Gastrocnemius medialis (tissue), 4 donors: ENCODE measurements at regions not wholly inside any gene's neighbourhood (a gene's known extent, or its start where the extent isn't known, plus 50 kb on each side); places are given as distances from the start of the nearest gene placed in this dataset.

Experiments used
- ATAC-seq, 2 donors: fragments of 150-250 bp; one replicate each; pipeline ENCODE4 v1.9.1; 2016
- DNase-seq, 2 donors: peaks; one replicate each; pipeline ENCODE4 v3.0.0-alpha.2; 2019
- H3K27ac ChIP-seq, 4 donors: fragments of 200-600 bp; sonication (generic); 1 replicate in 1 of 4; 2 replicates in 3 of 4; pipeline ENCODE4 v1.5.1; 2016 to 2018; ENCODE audit warnings: mild to moderate bottlenecking in 2 of 4, moderate library complexity in 1 of 4
- H3K27me3 ChIP-seq, 3 donors: fragments of 200-600 bp; sonication (generic) in 2 of 3; 1 replicate in 1 of 3; 2 replicates in 2 of 3; pipeline versions ENCODE4 v1.5.1 to v1.6.0; 2016 to 2019; ENCODE audit warnings: mild to moderate bottlenecking in 1 of 3, moderate library complexity in 1 of 3
- H3K36me3 ChIP-seq, 2 donors: fragments of 200-600 bp; sonication (generic) in 1 of 2; one replicate each; pipeline ENCODE4 v1.5.1; 2017 to 2018
- H3K4me1 ChIP-seq, 2 donors: fragments of 200-600 bp; sonication (generic) in 1 of 2; one replicate each; pipeline ENCODE4 v1.5.1; 2016 to 2017; ENCODE audit warnings: mild to moderate bottlenecking in 2 of 2
- H3K4me3 ChIP-seq, 4 donors: fragments of 200-600 bp; sonication (generic) in 3 of 4; 1 replicate in 1 of 4; 2 replicates in 3 of 4; pipeline ENCODE4 v1.5.1; 2016 to 2019; ENCODE audit warnings: mild to moderate bottlenecking in 2 of 4
- H3K9me3 ChIP-seq, 3 donors: fragments of 200-600 bp; sonication (generic) in 2 of 3; 1 replicate in 1 of 3; 2 replicates in 2 of 3; pipeline ENCODE4 v1.5.1; 2016 to 2019
- CTCF ChIP-seq, 5 experiments: fragments of 450-650 bp in 3 of 5; fragments of 200-600 bp in 2 of 5; sonication (generic) in 2 of 5; IDR thresholded peaks in 4 of 5; conservative IDR thresholded peaks in 1 of 5; 1 replicate in 4 of 5; 2 replicates in 1 of 5; pipeline ENCODE4 v1.5.1; 2016 to 2019; ENCODE audit warnings: antibody characterized with exemption in 5 of 5, mild to moderate bottlenecking in 3 of 5, moderate library complexity in 3 of 5
- POLR2A ChIP-seq, 2 donors: fragments of 450-650 bp; IDR thresholded peaks; one replicate each; pipeline ENCODE4 v1.6.1; 2017; ENCODE audit warnings: antibody characterized with exemption in 2 of 2, mild to moderate bottlenecking in 2 of 2, moderate library complexity in 2 of 2
- in situ Hi-C, 4 donors: fragments of 200-750 bp; cut with MboI; loops; one replicate each; pipeline versions ENCODE4 v1.15.0 to v1.8.0; 2017; ENCODE audit warnings: low sequenced_read_pairs in 4 of 4
- intact Hi-C: fragments of 100-400 bp; cut with DNase I; formaldehyde crosslinking; loops from one replicate; pipeline ENCODE4 v1.15.1; 2023; ENCODE audit warnings: low total_unique reads

- in situ Hi-C loops: no loop called here
- no peak for TF ChIP-seq CTCF (IDR thresholded peaks at IDR 0.05 in 4 of 5, conservative IDR thresholded peaks at IDR 0.05 in 1 of 5)
- TF ChIP-seq POLR2A (IDR thresholded peaks at IDR 0.05): no peak
These were observed 202.6 kb downstream of the PIK3R1 start for GRCh38 chr5:68418201-68418600.

DNA sequence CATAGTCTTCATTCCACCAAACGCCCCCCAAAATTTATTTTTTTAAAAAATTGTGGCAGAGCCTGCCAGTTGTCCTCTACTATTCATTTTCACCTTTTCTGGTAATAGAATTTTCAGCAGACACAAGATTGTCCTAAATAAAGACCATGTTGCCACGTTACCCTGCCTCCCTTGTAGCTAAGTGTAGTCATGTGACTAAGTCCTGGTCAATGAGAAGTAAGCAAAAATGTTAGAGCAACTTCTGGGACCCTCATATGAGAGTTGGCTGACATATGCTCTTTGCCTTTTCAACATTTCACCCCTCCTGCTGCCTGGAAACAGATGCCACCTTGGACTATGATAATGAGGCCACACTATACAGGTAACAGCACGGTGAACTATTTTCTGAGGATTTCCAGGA is 203.1 kb downstream of the PIK3R1 start:
- in situ Hi-C loops (no loop called here), intact Hi-C loops (no loop called here)
- Histone ChIP-seq H3K4me1 (peaks cover 15% of the 10 kb centered on the region in 2 donors), H3K27ac (peak overlapping the region in 1 of 4 donors; percentile 18), H3K9me3 (no peaks in the 10 kb centered on the region), H3K36me3 (no peaks in the 10 kb centered on the region), H3K27me3 (no peaks in the 10 kb centered on the region), H3K4me3 (no peak overlapping the region)
- no peak for TF ChIP-seq CTCF (IDR thresholded peaks at IDR 0.05 in 4 of 5, conservative IDR thresholded peaks at IDR 0.05 in 1 of 5)
- no peak for TF ChIP-seq POLR2A (IDR thresholded peaks at IDR 0.05)
- ATAC-seq: no peak
- no peak for DNase-seq

More at GRCh38 chr5:68418201-68418600, 202.6 kb downstream of the PIK3R1 start:
- Histone ChIP-seq H3K36me3 (no peaks in the 10 kb centered on the region), H3K9me3 (no peaks in the 10 kb centered on the region), H3K27me3 (no peaks in the 10 kb centered on the region), H3K4me3 (no peak overlapping the region), H3K4me1 (peaks cover 15% of the 10 kb centered on the region in 2 donors), H3K27ac (peak overlapping the region in 1 of 4 donors; percentile 18)
- intact Hi-C loops: no loop called here
- ATAC-seq (peak; percentile 33 to 81), DNase-seq (peak in 1 of 2 donors; percentile 44)

- Histone ChIP-seq H3K4me1 (peaks cover 15% of the 10 kb centered on the region in 2 donors), H3K36me3 (no peaks in the 10 kb centered on the region), H3K27ac (peak overlapping the region in 1 of 4 donors; percentile 18), H3K4me3 (no peak overlapping the region), H3K9me3 (no peaks in the 10 kb centered on the region), H3K27me3 (no peaks in the 10 kb centered on the region)
- in situ Hi-C loops (no loop called here), intact Hi-C loops (no loop called here)
- TF ChIP-seq POLR2A (IDR thresholded peaks at IDR 0.05) (no peak), CTCF (IDR thresholded peaks at IDR 0.05 in 4 of 5, conservative IDR thresholded peaks at IDR 0.05 in 1 of 5) (no peak)
- ATAC-seq (no peak), DNase-seq (no peak)
These were observed 203.6 kb downstream of the PIK3R1 start for GRCh38 chr5:68419081-68419636.

GRCh38 chr5:68419637-68420452 is 204.3 kb downstream of the PIK3R1 start:
- H3K9me3 ChIP-seq: no peaks in the 10 kb centered on the region
- in situ Hi-C loops: no loop called here
- ATAC-seq (no peak), DNase-seq (no peak)
- no peak overlapping the region for H3K27ac ChIP-seq
- H3K4me3 ChIP-seq: no peak overlapping the region
- intact Hi-C loops: no loop called here
- no peaks in the 10 kb centered on the region for H3K36me3 ChIP-seq
- no peak for TF ChIP-seq CTCF (IDR thresholded peaks at IDR 0.05 in 4 of 5, conservative IDR thresholded peaks at IDR 0.05 in 1 of 5)
- peaks cover 15% of the 10 kb centered on the region in 2 donors for H3K4me1 ChIP-seq
- no peaks in the 10 kb centered on the region for H3K27me3 ChIP-seq
